Renal cortical epithelial cell (primary cell): ENCODE measurements at regions not wholly inside any gene's neighbourhood (a gene's known extent, or its start where the extent isn't known, plus 50 kb on each side); places are given as distances from the start of the nearest gene placed in this dataset.

Experiments
- DNase-seq: peaks from one replicate; pipeline ENCODE4 v3.0.0-alpha.2; 2011; ENCODE audit warnings: low read depth

DNA sequence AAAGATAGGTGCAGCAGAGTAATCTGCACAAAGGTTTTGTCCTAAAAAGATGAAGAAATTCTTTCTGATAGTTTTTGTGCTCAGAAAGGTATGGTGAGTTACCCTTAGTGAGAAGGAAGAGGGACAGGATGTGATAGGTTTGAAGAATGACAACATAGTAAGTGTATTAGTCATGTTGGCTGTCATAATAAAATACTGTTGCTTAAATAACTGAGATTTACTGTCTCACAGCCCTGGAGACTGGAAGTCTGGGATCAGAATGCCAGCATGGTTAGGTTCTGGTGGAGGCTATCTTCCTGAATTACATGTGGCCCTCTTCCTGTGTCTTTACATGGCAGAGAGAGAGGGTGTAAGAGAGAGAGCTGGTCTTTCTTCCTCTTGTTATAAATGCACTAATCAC, 965.2 kb downstream of the TTLL7 start:
- DNase-seq: peak; percentile 31

GRCh38 chr1:83029916-83030315, 969.0 kb downstream of the TTLL7 start:
- peak; percentile 86 for DNase-seq

DNA sequence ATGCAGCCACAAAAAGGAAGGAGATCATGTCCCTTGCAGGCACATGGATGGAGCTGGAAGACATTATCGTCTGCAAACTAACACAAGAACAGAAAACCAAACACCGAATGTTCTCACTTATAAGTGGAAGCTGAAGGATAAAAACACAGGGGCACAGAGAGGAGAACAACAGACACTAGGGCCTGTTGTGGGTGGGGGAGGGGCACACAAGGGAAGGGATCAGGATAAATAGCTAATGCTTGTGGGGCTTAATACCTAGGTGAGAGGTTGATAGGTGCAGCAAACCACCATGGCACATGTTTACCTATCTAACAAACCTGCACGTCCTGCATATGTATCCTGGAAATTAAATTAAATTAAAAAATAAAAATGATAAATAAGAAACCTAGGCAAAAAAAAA, 969.9 kb downstream of the TTLL7 start:
- DNase-seq: no peak

- no peak for DNase-seq
Measured at GRCh38 chr1:83028467-83028866, 970.5 kb downstream of the TTLL7 start.

DNA sequence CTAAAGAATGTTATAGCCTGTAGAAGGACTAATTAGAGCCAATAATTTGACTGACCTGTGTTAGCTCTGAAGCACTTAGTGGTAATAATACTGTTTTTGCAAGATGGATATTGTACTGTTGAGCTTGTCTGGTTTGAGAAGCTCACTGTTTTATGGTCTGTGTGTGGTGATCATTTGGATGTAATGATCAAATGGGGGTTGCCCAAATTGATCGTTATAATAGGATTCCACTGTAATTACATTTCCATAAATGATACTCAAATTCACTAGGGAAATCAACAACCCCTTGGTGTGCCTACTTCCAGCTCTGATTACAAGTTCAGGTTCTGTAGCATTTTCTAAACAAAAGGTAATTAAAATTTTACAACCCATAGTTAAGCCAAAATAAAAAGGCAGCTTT, 971.4 kb downstream of the TTLL7 start:
- no peak for DNase-seq

GRCh38 chr1:83026745-83027144, 972.2 kb downstream of the TTLL7 start:
- DNase-seq: peak; percentile 7

GRCh38 chr1:83024251-83024767, 974.6 kb downstream of the TTLL7 start:
- DNase-seq: no peak

- no peak for DNase-seq
Measured at GRCh38 chr1:83023212-83023611, 975.7 kb downstream of the TTLL7 start.

DNA sequence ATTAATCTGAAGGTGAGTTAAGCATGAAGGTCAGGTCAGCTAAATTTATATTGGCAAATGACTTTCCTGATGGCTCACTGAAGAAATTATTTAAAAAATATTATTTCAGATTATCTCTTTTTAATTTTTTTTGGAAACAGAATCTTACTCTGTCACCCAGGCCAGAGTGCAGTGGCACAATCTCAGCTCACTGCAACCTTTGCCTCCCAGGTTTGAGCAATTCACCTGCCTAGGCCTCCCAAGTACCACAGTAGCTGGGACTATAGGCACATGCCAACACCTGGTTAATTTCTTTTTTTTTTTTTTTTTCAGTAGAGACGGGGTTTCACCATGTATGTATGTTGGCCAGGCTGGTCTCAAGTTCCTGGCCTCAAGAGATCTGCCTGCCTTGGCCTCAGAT, 976.7 kb downstream of the TTLL7 start:
- no peak for DNase-seq

DNA sequence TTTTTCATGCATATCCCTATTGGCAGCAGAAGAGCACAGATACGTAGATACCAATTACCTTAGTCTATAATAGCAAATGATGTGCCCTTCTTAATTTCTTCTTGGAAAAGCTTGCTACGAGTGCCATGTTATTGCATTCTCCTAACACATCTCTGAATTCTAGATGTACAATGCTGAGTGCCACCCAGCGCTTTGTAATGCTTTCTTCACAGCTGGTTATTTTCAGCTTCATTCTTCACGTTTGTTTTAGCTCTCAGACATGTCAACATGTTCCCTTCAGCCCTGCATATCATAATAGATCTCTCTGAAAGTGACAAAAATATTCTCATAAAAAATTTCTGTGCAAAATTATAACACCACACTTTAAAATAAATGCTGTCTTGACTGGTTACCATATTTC, 981.2 kb downstream of the TTLL7 start:
- DNase-seq: no peak

DNA sequence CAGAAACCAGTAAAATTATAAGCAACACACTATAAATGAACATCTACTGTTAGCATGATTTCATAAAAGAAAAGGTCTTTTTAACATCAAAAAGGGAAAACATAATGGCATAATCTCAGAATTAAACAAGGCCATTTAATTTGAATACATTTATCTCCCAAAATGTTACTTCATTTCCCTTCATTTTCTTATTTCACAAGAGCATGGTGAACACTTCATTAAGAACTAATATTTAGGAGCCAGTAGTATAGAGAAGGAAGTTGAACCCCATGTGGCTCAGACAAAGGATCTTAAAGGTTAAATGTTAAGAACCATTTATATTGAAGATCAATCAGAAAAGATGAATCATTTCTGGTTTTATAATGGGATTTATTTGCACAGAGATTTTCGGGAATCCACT, 981.7 kb downstream of the TTLL7 start:
- no peak for DNase-seq

GRCh38 chr1:83016354-83016849, 982.5 kb downstream of the TTLL7 start:
- DNase-seq: no peak

- no peak for DNase-seq
Measured at GRCh38 chr1:83015163-83015562, 983.8 kb downstream of the TTLL7 start.

- no peak for DNase-seq
Measured at GRCh38 chr1:83012950-83013349, 986.0 kb downstream of the TTLL7 start.

GRCh38 chr1:83011265-83011664, 987.7 kb downstream of the TTLL7 start:
- no peak for DNase-seq

DNA sequence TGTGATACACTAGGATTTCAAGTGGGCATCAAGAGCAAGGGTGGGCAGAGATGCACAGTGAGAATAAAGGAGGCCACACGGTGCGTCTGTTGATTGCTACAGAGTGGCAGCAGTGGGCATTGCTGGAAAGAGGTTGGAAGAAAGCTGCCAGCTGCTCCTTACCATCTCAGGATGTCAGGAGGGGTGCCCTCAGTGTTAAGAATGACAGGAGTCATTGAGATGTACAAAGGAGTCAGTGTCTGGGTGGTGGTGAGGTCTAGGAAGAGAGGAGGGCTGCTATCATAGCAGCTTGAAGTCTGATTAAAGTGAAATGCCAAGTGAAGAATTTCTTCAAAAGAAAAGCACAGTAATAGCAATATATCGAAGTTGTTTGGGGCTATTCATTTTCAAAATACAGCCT, 992.7 kb downstream of the TTLL7 start:
- no peak for DNase-seq

DNA sequence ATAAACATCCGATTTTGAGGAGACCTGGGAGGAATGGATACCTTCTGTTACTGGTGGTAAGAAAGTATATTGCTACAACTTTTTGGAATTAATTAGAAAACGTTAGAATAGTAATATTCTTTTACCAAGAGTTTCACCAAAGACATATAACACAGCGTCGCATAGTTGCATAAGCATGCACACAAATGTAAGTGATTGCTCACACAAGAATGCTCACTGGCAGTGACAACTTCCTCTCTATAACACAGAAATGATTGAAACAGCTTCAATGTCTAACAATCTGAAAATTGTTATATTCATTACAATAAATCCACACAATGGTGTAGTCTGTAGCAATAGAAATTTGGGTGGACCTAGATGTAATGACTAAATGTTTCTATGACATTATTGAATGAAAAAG, 998.6 kb downstream of the TTLL7 start:
- no peak for DNase-seq

GRCh38 chr1:82995951-82996350, 1003.0 kb downstream of the TTLL7 start:
- DNase-seq: no peak

- DNase-seq: no peak
Measured at GRCh38 chr1:82994616-82995263, 1004.2 kb downstream of the TTLL7 start.

- no peak for DNase-seq
Measured at GRCh38 chr1:82991569-82991968, 1007.4 kb downstream of the TTLL7 start.

DNA sequence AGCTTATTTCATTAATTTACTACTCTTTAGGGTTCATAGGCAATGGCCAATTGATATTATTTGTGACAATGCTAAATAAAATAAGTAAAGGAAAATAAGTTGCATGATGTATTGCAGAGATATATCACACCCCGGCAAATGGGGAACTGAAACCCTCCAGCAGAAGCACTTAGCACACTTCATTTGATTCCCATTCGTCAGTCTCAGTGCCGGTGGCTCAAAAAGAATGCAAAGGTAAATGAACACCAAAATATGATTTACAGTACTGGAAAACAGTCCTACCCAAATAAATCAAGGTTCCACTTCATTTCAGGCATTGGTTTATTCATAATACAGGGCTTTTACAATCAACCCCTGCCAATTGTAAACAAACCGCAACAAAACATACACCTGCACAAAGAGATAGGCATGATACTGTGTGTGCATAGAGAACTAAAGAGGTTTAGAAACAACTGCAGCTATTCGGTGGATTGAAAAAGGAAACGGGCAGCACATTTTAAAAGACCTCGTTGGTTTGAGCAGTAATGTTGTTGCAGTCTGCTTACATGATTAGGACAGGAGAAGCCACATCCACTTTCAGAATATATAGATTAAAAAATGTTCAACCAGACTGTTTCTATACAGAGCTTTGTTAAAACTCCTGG, 1019.2 kb downstream of the TTLL7 start:
- no peak for DNase-seq

DNA sequence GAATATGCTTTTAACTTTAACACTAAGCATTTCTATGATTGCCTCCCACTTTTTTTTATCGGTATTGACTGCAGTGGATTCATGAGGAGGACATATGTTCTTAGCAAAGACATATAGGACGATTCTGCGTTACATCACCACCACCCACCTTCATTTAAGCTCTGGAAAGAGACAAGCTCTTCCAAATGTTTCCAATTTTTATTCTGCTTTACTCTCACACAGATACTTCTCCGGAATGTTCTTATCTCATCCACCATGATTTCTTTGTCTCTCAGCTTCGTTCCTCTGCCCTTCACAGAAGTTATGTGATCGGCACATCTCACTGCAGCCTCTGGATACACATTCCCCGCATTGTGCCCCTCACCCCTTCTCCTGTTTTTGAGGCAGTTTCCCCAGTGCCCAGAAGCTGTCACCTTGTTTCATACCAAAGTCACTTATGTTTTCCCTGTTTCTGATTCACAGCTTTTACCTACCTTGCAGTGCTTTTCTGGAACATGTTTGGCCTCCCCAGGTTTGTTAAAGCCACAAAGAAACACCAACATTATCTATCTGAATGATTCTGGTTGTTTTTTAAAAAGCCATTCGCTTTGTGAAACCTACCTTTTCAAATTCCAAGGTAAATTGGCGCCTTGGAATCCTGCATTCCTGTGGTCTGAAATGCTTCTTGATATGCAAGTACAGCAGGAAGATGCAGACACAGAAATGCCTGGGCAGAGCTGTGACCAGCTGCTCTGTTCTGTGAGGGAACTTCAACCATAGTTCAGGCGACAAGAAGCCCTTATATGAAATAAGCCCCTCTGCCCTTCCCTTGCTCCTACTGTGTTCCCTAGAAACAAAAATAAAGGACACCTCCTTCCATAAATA, 1020.2 kb downstream of the TTLL7 start:
- peak; percentile 68 for DNase-seq
